Dedifferentiated amniotic fluid mesenchymal stem cell (primary cell): ENCODE measurements at regions not wholly inside any gene's neighbourhood (a gene's known extent, or its start where the extent isn't known, plus 50 kb on each side); places are given as distances from the start of the nearest gene placed in this dataset.

Experiments
- DNase-seq: peaks from one replicate; pipeline ENCODE4 v3.0.0-alpha.2; 2016; ENCODE audit errors: extremely low spot score

DNA sequence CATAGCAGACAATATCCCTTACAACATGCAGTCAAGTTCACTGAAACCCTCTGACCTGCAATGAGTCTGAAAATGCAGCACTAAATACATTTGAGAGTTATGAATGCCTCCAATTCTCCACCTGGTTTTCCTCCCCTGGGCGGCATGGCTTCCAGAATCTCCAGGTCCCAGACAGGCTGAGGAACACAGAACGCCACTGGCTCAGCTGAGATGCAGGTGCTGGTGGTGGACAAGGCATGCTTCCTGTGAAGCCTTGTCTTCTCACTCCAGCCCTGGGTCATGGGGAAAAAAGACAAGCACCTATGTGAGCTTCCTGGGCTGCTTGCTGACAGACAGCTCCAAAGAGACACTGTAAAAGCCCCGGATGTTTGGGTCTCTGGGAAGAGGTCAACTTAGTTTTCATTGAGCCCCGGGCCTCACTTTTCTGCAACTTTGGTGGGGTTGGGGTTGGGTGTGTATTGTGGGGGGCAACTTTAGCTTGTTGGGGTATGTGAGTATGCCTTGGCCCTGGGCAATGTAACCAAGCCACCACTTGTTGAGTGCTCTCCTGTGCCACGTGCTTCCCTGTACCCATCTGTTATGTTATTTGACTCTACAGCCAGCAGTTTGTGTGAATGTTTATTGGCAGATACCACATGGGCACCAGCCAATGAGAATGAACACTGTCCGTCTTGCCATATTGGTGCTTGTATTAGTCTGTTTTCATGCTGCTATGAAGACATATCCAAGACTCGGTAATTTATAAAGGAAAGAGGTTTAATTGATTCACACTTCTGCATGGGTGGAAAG, 127.8 kb downstream of the EMX2 start:
- DNase-seq = no peak

DNA sequence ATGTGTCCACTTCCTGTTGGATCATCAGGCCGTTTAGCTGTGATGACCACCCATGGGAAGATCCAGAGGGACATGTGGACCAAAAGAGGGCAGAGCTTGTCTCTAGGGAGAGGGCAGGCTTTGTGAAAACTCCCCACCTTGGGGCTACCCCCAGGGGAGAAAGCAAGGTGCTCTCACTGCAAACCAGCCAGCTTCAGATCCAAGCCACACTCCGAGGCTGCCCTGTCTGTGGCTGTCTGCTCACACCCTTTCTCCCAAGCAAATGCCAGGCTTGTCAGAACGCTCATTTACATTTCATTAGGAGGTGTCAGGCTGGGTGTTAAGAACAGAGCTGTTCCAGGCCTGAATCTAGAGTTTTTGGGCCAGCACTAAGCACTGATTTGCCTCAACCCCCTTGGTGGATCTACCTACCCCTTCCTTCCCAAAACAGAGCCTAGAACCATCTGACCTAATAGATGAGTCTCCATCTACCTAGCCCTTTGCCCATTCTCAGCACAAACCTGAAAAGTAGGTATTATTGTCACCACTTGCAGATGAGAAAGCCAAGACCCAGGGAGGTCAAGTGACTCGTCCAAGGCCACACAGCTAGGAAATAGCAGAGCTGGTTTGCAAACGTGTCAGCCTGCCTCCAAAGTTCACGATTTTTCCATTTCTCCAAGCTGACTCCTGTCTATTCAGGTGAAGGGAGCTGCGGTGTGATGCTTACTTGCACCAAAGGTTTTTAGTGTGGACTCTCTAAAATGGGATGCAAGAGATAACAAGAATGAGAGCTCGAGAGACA, 130.9 kb downstream of the EMX2 start:
- DNase-seq = no peak

DNA sequence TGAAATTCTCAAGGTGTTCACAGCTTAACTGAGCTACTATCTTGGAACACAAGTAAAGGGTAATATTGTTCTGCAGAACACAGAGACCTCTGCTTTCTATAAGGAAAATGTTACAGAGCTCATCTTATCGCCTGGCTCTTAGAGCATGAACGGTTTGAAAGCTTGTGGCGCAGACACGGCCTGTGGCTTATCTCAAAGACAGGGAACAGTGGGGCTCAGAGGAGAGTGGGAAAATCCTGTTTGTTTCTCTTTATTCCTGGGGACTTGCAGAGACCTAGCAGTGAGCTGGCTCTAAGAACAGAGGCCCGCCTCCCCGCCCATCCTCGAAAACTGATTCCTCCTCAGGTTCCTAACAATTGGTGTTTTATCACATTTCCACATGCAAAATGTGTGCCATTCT, 131.7 kb downstream of the EMX2 start:
- DNase-seq = no peak

DNA sequence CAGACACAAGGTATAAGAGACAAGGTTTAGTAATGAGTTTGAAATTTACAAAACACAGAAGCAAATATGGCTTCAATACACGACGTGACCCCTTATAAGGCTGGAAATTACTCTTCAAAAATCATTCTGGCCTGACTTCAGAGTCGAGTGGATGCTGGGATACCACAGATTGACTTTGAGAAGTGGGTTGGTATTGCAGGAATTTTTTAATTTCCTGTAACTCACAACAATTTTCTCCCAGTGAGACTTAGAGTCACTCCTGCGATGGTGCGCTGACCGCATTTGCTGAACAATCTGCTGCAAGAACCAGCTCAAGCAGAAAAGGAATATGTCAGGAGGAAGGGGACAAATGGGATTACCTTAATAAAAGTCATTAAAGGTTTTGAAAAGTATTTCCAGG, 132.1 kb downstream of the EMX2 start:
- no peak for DNase-seq

DNA sequence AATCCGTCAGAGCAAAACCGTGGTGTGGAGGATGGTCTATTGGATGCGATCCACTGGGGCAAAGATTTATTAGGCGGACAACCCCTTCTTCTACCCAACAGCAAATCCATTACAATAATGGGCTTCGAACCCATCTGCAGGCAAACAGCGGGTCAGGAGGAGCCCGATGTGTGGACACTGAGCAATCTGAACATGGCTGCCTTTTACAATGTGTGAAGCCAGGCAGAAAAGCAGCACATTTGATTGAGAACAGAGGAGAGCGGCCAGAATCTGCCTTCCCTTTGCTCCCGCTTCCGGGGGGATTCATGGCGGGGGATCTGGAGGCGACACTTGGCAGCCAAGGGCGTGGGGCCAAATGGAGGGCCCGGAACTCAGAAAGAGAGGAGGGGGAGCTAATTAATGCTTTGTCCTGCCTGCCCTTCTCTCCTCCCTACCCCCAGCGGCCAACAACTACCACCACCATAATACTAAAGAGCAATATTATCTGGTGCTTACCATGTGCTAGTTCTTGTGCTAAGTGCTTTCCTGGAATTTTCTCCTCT, 133.0 kb downstream of the EMX2 start:
- DNase-seq = no peak

DNA sequence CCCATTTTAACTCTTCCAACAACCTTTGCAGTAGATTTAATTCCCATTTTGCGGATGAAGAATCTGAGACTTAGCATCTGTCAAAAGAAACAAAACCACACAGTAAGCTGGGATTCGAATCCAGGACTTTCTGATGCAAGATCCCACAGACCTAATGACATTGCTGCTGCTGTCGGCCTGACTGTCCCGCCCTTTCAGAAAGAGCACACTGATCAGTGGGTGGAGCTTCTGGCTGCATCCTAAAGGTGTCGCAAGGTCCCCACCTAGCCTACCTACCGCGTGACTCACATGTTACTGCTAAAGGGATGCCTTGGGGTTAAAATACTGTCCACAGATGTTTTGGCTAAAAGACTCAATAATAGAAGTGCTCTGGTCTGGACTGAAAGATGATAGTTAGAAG, 134.7 kb downstream of the EMX2 start:
- DNase-seq = no peak

DNA sequence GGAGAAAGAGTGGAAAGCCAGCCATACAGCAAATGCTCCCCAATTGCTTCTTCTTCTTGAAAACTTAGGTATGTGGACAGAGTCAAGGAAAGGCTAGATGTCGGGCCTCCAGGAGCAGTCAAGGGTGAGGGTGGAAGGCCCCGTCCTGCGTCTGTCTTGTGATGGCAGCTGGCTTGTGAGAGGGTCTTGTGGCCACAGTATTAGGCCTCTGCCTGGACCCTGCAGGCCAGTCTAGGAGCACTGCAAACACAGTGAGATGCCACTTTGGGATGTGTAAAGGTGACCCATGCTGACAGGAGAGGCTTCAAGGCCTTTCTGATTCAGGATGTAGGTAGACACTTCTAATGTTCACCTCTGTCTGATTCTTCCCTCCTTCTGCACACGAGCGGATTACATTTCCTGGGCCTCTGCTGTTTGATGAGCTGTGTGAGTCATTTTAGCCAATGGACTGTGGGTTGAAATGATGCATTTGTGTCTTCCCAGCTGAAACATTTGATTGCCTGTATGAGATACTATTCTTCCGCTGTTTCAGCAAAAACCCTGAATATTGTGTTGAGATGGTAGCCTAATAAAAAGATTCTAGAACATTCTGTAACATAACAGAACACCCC, 135.4 kb downstream of the EMX2 start:
- no peak for DNase-seq

DNA sequence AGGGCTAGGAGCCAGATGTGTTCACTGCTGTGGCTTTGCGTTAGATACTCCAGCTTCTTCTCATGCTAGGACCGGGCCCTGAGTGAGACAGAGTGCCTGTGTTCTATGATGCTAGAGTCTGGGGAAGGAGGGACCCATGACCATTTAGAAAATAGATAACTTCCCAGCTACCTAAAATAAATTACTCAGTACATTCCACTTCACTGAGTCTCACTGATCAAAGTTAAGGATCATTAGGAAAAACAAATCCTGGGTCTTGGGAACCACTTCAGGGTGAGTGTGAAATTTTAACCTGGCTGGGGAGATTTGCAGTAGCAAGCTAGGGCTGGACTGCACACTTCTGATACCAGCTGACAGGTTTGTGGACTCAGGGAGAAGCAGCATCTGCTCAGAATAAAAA, 138.1 kb downstream of the EMX2 start:
- no peak for DNase-seq

DNA sequence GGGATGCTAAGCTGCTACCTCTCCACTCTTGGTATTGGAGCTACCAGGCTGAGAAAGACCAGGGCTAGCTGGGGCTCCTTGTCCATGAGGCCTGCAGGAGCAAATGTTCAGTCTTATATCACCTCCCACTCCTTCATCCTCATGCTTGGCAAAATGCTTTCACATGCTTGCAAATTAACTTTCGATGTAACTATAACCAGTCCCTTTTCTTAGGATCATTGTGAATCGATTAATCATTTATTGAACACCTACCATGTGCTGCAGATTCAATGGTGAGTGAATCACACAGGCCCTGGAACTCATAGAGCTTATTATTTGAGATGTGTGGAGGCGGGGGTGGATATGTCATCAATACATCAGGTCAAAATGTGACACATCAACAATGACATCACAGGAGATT, 138.6 kb downstream of the EMX2 start:
- DNase-seq = no peak

DNA sequence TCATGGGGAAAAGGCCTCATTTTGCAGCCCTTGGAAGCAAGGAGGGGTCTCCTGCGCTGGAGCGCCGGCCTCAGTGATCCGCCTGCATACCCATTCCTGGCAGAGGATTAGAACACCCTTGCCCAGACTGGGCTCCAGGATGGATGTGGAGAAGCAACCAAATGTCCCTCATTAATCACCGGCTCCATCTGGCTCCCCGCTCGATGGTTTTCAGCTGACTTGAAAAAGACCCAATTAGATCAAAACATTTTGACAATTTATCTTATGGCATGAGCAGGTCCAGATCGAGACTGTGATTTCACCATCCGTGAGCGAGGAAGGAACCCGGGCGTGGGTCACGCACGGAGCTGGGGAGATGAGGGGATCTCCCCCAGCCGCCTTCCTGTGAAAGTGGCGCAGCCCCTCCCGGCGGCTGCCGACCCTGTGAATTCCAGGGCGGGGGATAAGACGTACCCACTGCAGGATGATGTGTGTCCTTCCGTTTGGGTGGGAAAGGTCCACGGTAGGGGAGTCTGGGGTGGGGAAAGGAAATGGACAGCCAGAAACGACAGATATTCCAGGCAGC, 141.6 kb downstream of the EMX2 start:
- no peak for DNase-seq

DNA sequence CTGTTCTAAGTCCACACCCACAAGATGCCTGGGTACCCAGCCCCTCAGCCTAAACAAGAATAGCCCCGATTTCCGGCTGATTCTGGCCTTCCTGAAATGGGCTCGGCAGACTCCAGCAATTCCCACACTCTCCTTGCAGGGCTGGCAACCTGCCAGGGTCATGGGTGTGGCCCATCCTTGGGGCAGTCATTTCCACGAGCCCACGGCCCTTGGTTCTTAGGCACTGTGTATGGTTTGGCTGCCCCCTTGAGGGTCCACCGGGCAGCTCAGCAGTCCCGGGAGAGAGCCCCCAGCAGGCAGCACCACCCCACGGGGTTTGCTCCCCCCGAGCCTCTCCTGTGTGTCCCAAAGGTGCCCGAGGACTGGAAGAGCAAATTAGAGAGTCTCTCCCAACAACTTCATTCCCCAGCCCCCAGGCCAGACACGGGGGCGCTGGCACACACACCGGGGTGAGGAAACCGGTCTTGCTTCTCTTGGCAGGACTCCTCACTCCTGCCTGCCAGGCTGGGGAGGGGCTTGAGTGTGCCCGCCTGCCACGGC, 142.2 kb downstream of the EMX2 start:
- DNase-seq = no peak

DNA sequence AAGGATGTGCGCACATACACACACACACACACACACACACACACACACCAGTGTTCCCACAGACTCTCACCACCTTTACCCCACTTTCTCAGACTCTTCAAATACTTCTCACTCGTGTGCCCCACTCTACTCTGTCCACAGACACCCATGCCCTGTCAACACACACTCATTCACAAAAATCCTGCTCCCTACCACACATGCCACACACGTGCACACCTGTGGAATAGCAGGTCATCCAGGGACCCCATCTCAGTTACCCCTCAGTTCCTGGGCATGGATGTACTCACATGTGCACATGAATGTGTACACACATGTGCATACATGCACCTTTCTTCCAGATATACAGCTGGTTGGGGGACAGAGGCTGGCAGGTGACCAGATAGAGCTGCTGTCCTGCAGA, 142.9 kb downstream of the EMX2 start:
- no peak for DNase-seq

DNA sequence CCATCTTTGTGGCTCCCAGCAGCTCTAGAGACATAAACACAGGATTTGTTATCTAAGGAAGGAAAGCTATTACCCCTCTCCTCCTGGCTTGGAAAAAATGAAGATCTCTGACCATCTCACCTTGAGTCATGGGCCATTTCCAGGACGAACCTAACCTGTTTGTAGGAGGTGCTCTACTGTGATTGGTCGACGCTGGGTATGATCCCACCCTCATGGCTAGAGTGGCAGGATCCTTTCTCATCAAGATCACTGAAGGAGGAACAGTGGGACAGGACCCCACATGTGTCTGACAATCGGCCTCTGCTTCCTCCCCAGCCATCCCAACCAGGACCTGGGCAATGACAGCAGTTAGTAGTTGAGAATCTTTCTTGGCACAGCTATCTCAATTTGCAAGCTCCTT, 144.1 kb downstream of the EMX2 start:
- no peak for DNase-seq

DNA sequence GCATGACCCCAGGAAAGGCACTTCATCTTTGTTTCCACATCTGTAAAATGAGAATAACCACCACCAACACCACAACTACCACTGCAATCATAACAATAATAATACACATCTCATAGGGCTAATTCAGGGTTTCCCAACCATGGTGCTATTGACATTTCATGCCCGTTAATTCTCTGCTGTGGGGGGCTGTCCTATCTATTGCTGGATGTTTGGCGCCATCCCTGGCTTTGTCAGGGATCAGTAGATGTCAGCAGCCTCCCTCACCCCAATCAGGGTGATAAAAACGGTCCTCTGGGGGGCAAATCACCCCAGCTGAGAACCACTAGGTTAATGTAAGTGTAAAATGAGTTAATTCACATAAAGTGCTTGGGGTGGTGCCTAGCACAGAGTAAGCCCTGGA, 145.8 kb downstream of the EMX2 start:
- no peak for DNase-seq

DNA sequence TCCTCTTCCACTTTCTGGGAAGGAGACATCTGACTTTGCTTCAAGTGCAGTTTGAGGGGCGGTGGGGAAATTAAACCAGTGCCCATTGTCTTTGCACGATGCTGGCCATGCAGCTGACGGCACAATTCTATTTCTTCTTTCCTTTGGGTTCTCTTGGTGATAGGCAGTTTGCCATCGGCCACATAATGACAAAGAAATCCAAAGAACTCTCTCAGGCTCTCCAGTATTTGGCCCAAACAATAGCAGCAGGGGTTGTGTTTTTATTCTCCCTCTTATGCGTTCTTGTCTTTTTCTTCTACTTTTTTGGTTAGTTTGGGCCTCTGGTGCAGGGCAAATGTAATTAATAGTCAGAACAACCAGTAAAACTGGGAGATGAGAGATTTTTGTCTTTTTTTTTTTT, 147.0 kb downstream of the EMX2 start:
- no peak for DNase-seq

DNA sequence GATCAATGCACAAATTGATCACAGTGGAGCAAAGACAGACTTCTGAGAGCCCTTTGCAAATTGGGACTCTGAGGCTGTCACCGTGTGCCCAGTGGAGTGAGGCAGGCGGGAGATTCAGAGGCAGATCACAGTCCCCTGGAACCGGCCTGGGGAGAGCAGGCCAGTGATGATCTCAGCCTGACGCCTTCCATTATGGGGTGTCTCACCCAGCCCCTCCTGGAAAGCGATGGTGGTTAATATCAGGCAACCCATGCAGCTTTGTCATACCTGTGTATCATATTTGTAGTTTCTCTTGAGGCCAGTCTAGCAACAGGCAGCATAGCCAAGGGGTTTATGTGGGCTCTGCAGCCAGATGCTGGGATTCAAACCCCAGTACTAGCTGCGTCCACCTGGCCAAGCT, 147.8 kb downstream of the EMX2 start:
- no peak for DNase-seq

DNA sequence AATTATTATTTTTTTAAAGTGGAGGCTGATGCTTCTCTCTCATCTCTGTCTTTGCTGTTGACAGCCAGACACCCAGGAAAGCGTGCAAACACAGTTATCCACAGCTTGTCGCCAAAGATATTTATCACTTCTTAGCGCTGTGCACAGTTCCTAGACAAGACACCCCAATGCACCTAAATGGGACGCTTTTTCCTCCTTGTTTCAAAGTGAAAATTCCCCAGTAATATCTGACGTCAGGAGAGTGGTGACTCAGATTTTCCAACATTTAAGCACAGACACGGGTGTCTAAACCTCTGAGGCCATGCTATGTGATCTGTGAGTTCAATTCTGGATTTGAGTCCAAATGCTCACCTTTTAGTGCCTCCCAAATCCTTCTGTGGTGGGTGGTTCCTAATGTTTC, 151.6 kb downstream of the EMX2 start:
- no peak for DNase-seq

DNA sequence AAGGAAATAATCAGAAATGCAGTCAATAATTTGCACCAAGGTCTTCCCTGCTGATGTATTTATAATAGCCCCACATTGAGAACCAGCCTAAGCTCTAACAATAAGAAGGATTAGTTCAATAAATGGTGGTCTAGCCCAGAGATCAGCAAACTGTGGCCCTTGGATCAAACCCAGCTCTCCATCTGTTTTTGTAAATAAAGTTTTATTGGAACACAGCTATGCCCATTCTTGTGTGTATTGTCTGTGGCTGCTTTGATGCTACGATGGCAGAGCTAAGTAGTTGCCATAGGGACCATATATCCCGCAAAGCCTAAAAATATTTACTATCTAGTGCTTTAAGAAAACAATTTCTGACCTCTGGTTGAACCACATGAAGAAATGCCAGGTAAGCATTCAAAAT, 154.9 kb downstream of the EMX2 start:
- no peak for DNase-seq

DNA sequence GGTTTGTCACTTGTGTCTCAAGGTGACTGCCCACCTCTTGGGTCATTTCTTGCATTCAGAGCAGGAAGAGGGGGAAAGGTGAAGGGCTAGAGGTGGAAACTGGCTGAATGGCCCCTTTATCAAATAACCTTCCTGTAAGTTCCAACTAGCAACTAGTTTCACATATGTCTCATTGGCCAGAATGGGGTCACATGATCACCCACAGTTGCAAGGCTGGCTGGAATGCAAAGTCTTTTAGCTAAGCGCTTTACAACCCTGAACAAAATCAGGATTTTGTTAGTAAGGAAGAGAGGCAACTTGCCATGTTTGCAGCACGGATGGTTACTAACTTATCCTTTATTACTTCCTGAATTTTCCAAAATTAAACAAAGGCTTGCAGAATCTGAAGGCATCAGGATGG, 156.3 kb downstream of the EMX2 start:
- no peak for DNase-seq

DNA sequence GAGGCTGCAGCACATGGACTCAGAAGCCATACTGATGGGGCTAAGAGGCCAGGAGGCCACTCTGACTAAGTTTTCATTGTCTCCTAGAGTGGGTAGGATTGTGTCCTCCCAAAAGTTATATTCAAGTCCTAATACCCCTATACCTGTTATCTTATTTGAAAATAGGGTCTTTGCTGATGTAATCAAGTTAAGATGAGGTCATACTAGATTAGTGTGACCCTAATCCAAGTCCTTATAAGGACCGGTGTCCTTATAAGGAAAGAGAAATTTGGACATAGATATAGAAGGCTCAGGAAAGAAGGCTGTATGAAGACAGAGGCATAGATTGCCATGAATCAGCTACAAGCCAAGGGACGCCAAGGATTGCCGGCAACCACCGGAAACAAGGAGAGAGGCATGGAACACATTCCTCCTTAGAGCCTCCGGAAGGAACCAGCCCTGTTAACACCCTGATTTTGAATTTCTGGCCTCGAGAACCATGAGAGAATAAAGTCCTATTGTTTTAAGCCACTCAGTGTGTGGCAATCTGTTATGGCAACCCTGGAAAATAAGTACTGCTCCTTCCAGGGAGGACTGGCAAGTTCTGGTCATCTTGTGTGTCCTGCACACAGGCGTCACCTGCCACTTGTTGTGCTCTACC, 157.0 kb downstream of the EMX2 start:
- DNase-seq = no peak

DNA sequence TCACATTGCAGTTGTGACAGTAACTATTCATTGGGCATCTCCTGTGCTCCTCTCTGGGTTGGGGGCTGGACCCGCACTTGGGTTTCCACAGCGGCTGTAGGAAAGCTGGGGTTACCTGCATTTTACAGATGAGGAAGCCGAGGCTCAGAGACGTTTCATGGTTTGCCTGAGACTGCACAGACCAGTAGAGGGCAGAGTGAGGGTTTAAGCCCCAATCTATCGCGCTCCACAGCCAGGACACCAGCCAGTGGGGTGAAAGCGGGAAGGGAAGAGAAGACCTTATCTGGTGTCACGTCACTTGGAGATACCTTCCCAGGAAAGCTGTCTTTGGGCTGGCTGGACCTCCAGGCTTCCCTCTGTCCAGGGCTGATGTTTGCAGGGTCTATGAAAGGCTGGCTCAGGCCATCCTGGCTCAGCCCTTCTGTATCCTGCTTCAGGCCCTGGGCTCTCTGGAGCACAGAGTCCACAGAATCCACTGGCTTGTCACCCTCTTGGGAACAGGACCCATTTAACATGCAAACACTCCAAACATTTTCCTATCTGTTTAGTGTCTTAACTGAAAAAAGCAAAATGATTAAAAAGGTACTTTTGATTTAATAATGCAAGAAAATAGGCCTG, 167.7 kb downstream of the EMX2 start:
- DNase-seq = no peak
